ENCODE measurements at regions not wholly inside any gene's neighbourhood (a gene's known extent, or its start where the extent isn't known, plus 50 kb on each side); places are given as distances from the start of the nearest gene placed in this dataset.
"Not testable (repeated sequence)": the region's sequence is repeated elsewhere in the genome, so short reads cannot be mapped to it uniquely, and the experiment has no call there.

DNA sequence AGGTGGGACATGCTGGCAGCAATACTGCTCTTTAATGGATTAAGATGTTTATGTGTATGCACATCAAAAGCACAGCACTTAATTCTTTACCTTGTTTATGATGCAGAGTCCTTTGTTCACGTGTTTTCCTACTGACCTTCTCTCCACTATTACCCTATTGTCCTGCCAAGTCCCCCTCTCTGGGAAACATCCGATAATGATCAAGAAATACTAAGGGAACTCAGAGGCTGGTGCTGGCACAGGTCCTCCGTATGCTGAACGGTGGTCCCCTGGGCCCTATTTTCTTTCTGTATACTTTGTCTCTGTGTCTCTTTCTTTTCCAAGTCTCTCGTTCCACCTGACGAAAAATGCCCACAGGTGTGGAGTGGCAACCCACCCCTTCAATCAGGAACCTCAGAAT is 84.0 kb upstream of the ALDH3B2 start:
- H3K4me1 ChIP-seq; H3K27me3 ChIP-seq (ENCODE audit: insufficient read depth in 3 of 3, low read length in 2 of 3); intact Hi-C loops (cut with DNase I); H3K36me3 ChIP-seq (ENCODE audit: insufficient read depth in 1 of 2, low read depth in 1 of 2); H3K9me3 ChIP-seq; ATAC-seq; H3K27ac ChIP-seq; H3K4me3 ChIP-seq; DNase-seq: not testable (repeated sequence)
- 64 to 75% (median 72%) methylated on average over 6 of the region's 6 CpGs for WGBS, 3 donors

DNA sequence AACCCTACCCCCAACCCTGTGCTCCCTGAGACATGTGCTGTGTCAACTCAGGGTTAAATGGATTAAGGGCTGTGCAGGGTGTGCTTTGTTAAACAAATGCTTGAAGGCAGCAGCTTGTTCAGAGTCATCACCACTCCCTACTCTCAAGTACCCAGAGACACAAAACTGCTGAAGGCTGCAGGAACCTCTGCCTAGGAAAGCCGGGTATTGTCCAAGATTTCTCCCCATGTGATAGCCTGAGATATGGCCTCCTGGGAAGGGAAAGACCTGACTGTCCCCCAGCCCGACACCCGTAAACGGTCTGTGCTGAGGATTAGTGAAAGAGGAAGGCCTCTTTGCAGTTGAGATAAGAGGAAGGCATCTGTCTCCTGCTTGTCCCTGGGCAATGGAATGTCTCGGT is 83.6 kb upstream of the ALDH3B2 start:
- H3K4me3 ChIP-seq; H3K27me3 ChIP-seq (ENCODE audit: insufficient read depth in 3 of 3, low read length in 2 of 3); DNase-seq; H3K9me3 ChIP-seq; H3K4me1 ChIP-seq; intact Hi-C loops (cut with DNase I); H3K36me3 ChIP-seq (ENCODE audit: insufficient read depth in 1 of 2, low read depth in 1 of 2); ATAC-seq; H3K27ac ChIP-seq: not testable (repeated sequence)
- WGBS, 3 donors = 53 to 76% (median 69%) methylated on average over 5 of the region's 5 CpGs

DNA sequence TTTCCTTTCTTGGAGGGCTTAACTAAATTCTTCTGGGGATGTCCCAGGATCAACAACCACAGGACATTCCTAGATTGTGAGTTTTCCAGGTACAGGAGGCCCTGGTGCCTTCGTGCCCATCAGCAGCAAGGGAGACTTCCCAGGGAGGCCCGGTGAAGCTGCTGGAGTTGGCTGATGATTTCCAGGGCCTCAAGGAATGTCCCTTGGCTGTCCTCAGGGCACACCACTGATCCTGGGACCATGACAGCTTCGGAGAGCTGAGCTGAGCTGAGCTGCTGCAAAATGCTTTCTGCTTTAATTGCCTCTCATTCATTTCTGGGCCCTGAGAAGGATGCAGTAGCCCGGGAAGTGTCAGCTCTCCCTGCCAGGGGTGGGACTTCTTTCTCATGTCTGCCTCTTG is 79.4 kb upstream of the ALDH3B2 start:
- intact Hi-C loops (cut with DNase I); H3K4me3 ChIP-seq; H3K36me3 ChIP-seq (ENCODE audit: insufficient read depth in 1 of 2, low read depth in 1 of 2); ATAC-seq; DNase-seq; H3K27me3 ChIP-seq (ENCODE audit: insufficient read depth in 3 of 3, low read length in 2 of 3); H3K27ac ChIP-seq; H3K4me1 ChIP-seq; H3K9me3 ChIP-seq: not testable (repeated sequence)
- 27 to 48% (median 30%) methylated on average over 4 of the region's 4 CpGs for WGBS, 3 donors

DNA sequence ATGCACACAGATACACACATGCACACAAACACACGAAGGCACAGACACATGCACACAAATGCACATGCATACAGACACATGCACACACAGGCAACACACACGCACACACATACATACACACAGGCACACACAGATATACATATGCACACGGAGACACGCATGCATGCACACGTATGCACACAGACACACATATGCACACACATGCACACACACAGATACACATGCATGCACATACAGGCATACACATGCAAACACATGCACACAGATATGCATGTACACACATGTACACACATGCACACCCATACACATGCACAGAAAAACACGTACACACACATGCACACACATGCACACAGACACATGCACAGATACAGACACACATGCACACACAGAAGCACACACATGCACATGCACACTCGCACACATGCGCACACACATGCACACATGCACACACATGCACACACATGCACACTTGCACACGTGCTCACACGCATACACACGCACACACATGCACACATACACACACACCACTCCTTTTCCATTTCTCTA is 70.8 kb upstream of the ALDH3B2 start:
- no peaks in the 10 kb centered on the region for H3K27me3 ChIP-seq (ENCODE audit: insufficient read depth in 3 of 3, low read length in 2 of 3)
- H3K9me3 ChIP-seq = no peaks in the 10 kb centered on the region
- 59 to 96% (median 85%) methylated on average over 11 of the region's 11 CpGs for WGBS, 3 donors
- no peak overlapping the region for H3K4me3 ChIP-seq
- TF ChIP-seq, protein P1, sequence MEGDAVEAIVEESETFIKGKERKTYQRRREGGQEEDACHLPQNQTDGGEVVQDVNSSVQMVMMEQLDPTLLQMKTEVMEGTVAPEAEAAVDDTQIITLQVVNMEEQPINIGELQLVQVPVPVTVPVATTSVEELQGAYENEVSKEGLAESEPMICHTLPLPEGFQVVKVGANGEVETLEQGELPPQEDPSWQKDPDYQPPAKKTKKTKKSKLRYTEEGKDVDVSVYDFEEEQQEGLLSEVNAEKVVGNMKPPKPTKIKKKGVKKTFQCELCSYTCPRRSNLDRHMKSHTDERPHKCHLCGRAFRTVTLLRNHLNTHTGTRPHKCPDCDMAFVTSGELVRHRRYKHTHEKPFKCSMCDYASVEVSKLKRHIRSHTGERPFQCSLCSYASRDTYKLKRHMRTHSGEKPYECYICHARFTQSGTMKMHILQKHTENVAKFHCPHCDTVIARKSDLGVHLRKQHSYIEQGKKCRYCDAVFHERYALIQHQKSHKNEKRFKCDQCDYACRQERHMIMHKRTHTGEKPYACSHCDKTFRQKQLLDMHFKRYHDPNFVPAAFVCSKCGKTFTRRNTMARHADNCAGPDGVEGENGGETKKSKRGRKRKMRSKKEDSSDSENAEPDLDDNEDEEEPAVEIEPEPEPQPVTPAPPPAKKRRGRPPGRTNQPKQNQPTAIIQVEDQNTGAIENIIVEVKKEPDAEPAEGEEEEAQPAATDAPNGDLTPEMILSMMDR (IDR thresholded peaks at IDR 0.05) = no peak
- ATAC-seq (no peak), DNase-seq (no peak)
- intact Hi-C loops (cut with DNase I) = no loop called here
- H3K4me1 ChIP-seq = no peaks in the 10 kb centered on the region
- H3K36me3 ChIP-seq (ENCODE audit: insufficient read depth in 1 of 2, low read depth in 1 of 2) = no peaks in the 10 kb centered on the region
- H3K27ac ChIP-seq = no peak overlapping the region

DNA sequence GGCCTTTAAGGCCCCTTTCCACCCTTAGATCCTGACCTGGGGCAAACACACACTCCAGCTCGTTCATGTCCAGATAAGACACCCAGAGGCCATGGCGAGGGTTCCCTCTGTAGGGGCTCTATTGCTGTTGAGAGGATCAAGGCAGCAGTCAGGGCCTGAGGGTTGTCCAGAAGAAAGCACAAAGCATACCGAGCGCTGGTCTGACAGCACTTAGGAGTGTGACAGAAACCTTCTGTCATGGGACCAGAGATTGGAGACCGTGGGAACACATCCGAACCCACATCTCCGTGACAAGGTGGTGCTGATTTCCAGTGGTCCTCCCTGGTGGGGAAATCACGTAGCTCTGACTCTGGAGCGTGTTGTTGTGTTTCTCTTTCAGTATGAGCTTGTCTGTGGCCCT is 69.8 kb upstream of the ALDH3B2 start:
- H3K9me3 ChIP-seq; intact Hi-C loops (cut with DNase I); H3K4me3 ChIP-seq; DNase-seq; H3K36me3 ChIP-seq (ENCODE audit: insufficient read depth in 1 of 2, low read depth in 1 of 2); H3K27me3 ChIP-seq (ENCODE audit: insufficient read depth in 3 of 3, low read length in 2 of 3); H3K27ac ChIP-seq; ATAC-seq; H3K4me1 ChIP-seq: not testable (repeated sequence)
- 79 to 81% (median 80%) methylated on average over 9 of the region's 9 CpGs for WGBS, 3 donors

DNA sequence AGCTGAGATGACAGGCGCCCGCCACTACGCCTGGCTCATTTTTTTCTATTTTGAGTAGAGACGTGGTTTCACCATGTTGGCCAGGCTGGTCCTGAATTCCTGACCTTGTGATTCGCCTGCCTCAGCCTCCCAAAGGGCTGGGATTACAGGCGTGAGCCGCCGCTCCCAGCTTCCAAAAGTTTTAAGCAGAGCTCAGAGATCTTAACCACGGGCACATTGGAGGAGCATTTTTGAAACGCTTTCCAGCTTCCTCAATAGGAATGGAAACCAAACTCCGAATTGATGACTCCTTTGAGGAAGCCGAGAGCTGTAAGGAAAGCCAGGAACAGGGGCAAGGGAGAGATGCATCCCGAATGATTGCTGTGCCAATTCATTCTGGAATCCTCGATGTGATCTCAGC is 63.8 kb upstream of the ALDH3B2 start:
- H3K36me3 ChIP-seq (ENCODE audit: insufficient read depth in 1 of 2, low read depth in 1 of 2); H3K27me3 ChIP-seq (ENCODE audit: insufficient read depth in 3 of 3, low read length in 2 of 3); H3K27ac ChIP-seq; ATAC-seq; H3K4me1 ChIP-seq; H3K9me3 ChIP-seq; intact Hi-C loops (cut with DNase I); DNase-seq; H3K4me3 ChIP-seq: not testable (repeated sequence)
- 39 to 57% (median 44%) methylated on average over 9 to 11 of the region's 14 CpGs for WGBS, 3 donors

DNA sequence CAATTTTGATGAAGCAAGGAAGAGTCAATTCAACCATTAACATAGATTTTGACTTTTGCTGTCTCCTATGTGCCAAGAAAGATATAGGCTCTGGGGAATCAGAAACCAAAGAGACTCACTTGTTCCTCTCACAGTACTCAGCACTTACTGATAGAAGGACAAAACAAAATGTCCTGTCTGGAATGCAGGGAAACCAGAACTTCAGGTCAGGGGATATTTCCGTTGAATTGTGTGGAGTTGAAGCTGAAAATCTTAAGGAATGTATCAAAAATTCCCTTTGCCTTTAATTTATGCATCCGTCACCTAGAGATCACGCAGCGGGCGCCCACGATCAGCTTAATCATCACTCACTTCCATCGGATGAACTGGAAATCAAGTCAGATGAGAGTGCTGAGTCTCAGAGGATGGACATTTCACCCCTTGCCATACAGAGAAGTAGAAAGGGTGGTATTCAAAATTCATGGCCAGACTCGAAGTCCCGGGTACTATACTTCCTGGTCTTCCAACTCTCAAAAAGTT is 63.2 kb upstream of the ALDH3B2 start:
- H3K4me3 ChIP-seq; H3K9me3 ChIP-seq; H3K4me1 ChIP-seq; H3K27ac ChIP-seq; H3K27me3 ChIP-seq (ENCODE audit: insufficient read depth in 3 of 3, low read length in 2 of 3); intact Hi-C loops (cut with DNase I); H3K36me3 ChIP-seq (ENCODE audit: insufficient read depth in 1 of 2, low read depth in 1 of 2); DNase-seq; ATAC-seq: not testable (repeated sequence)
- 83 to 87% (median 86%) methylated on average over 9 of the region's 9 CpGs for WGBS, 3 donors
